Hematopoietic multipotent progenitor cell treated with erythropoietin and hydrocortisone succinate and interleukin-3 and kit ligand, for 8 days (in vitro differentiated cells): ENCODE measurements at regions not wholly inside any gene's neighbourhood (a gene's known extent, or its start where the extent isn't known, plus 50 kb on each side); places are given as distances from the start of the nearest gene placed in this dataset.
"Not testable (repeated sequence)": the region's sequence is repeated elsewhere in the genome, so short reads cannot be mapped to it uniquely, and the experiment has no call there.

ENCODE experiments used
- DNase-seq: peaks from one replicate; pipeline ENCODE4 v3.0.0-alpha.2; 2015

GRCh38 chr1:166701603-166702100, 137.6 kb upstream of the POGK start:
- no peak for DNase-seq

GRCh38 chr1:166703141-166703540, 136.1 kb upstream of the POGK start:
- DNase-seq = no peak

GRCh38 chr1:166703726-166704462, 135.4 kb upstream of the POGK start:
- peak; percentile 21 for DNase-seq

GRCh38 chr1:166705376-166706289, 133.6 kb upstream of the POGK start:
- DNase-seq = peak; percentile 97

GRCh38 chr1:166716620-166717019, 122.7 kb upstream of the POGK start:
- no peak for DNase-seq

- no peak for DNase-seq
Observed at GRCh38 chr1:166721145-166721544, 118.1 kb upstream of the POGK start.

- DNase-seq = peak; percentile 62
Observed at GRCh38 chr1:166730299-166730888, 108.9 kb upstream of the POGK start.

GRCh38 chr1:166738140-166738539, 101.1 kb upstream of the POGK start:
- no peak for DNase-seq

- no peak for DNase-seq
Observed at GRCh38 chr1:166738873-166739272, 100.4 kb upstream of the POGK start.

GRCh38 chr1:166740668-166741276, 98.5 kb upstream of the POGK start:
- no peak for DNase-seq

GRCh38 chr1:166763318-166763717, 76.0 kb upstream of the POGK start:
- no peak for DNase-seq

- no peak for DNase-seq
Observed at GRCh38 chr1:166766942-166767341, 72.3 kb upstream of the POGK start.

GRCh38 chr1:166784646-166785045, 54.6 kb upstream of the POGK start:
- not testable (repeated sequence) for DNase-seq

- no peak for DNase-seq
Observed at GRCh38 chr1:166785987-166786386, 53.3 kb upstream of the POGK start.

- DNase-seq = no peak
Observed at GRCh38 chr1:166789286-166789685, 50.0 kb upstream of the POGK start.
